HCT116 (cell line): ENCODE measurements at regions not wholly inside any gene's neighbourhood (a gene's known extent, or its start where the extent isn't known, plus 50 kb on each side); places are given as distances from the start of the nearest gene placed in this dataset.
A peak's percentile ranks its signal among the peaks of the same experiment; 100 is the strongest.

Source experiments
- ATAC-seq: fragments of 200-7000 bp; cut with Tn5 transposase; 2 replicates; pipeline ENCODE4 v1.9.1; 2020; ENCODE audit warnings: mild to moderate bottlenecking, moderate library complexity
- BruUV-seq: library from RNA; stranded (reverse); fragments of 400-500 nt; replicated peaks from 2 replicates; lab custom pipeline; 2021; lab: Mats Ljungman, UMichigan
- CTCF ChIA-PET: fragments of 300-600 bp; sonication (Branson Sonifier 250); formaldehyde crosslinking; loops from one replicate; lab custom pipeline; 2021; ENCODE audit warnings: antibody characterized with exemption; lab: Charles Lee
- POLR2A ChIA-PET: fragments of 300-600, 350-600 bp; sonication (Branson Sonifier 250); formaldehyde crosslinking; loops from one replicate; lab custom pipeline; 2021; ENCODE audit warnings: antibody characterized with exemption; lab: Charles Lee
- RAD21 ChIA-PET, 2 experiments: fragments of 300-600 bp; sonication (Branson Sonifier 250); formaldehyde crosslinking; loops; one replicate each; lab custom pipeline; 2023; ENCODE audit warnings: low total read pairs in 2 of 2; ENCODE audit not compliant: uncharacterized antibody in 2 of 2, unreplicated experiment in 2 of 2, low non-redundant PET in 1 of 2; lab: Charles Lee
- DNase-seq: peaks from one replicate; pipeline ENCODE4 v3.0.0-alpha.2; 2010; ENCODE audit warnings: low read depth, low spot score
- H2AFZ ChIP-seq: fragments of 200-600 bp; shearing (Covaris generic), sonication (generic); 2 replicates; pipeline ENCODE4 v1.6.1; 2017; ENCODE audit warnings: low read depth, mixed run types, mixed read lengths, antibody characterized with exemption, low read length; ENCODE audit not compliant: poor library complexity, severe bottlenecking
- H3K27ac ChIP-seq: 2 replicates; pipeline ENCODE4 v1.5.1; 2012; ENCODE audit warnings: low read depth, low read length
- H3K27me3 ChIP-seq: fragments of 200-600 bp; sonication (generic); 2 replicates; pipeline ENCODE4 v1.6.1; 2016; ENCODE audit warnings: mixed run types, low read length, mixed read lengths; ENCODE audit not compliant: insufficient read depth
- H3K36me3 ChIP-seq, 2 experiments: fragments of 200-500 bp in 1 of 2; fragments of 200-600 bp in 1 of 2; sonication (Bioruptor generic) in 1 of 2; sonication (generic) in 1 of 2; 2 replicates each; pipeline versions ENCODE4 v1.5.1 to v1.6.1; 2014 to 2016; ENCODE audit warnings: low read length in 2 of 2, inconsistent platforms in 1 of 2, mixed read lengths in 1 of 2, mixed run types in 1 of 2; ENCODE audit not compliant: insufficient read depth in 2 of 2, control insufficient read depth in 1 of 2
- H3K4me1 ChIP-seq, 2 experiments: fragments of 200-600 bp in 1 of 2; sonication (generic) in 1 of 2; 2 replicates each; pipeline versions ENCODE4 v1.5.1 to v1.6.1; 2012 to 2017; ENCODE audit warnings: low read length in 2 of 2, inconsistent platforms in 1 of 2, mild to moderate bottlenecking in 1 of 2, mixed read lengths in 1 of 2, mixed run types in 1 of 2, moderate library complexity in 1 of 2; ENCODE audit not compliant: insufficient read depth in 2 of 2, control insufficient read depth in 1 of 2
- H3K4me2 ChIP-seq: fragments of 200-600 bp; sonication (generic); 2 replicates; pipeline ENCODE4 v1.6.1; 2017; ENCODE audit warnings: mixed run types, low read length, mixed read lengths
- H3K4me3 ChIP-seq, 2 experiments: fragments of 200-600 bp in 1 of 2; sonication (generic) in 1 of 2; replicated peaks in 1 of 2; 2 replicates each; pipeline ENCODE4 v1.5.1; 2011 to 2016; ENCODE audit warnings: low read length in 2 of 2, control low read depth in 1 of 2, low read depth in 1 of 2, mild to moderate bottlenecking in 1 of 2, mixed read lengths in 1 of 2, mixed run types in 1 of 2
- H3K79me2 ChIP-seq: fragments of 200-600 bp; sonication (generic); 2 replicates; pipeline ENCODE4 v1.6.1; 2017; ENCODE audit warnings: mild to moderate bottlenecking, mixed run types, low read length, moderate library complexity, mixed read lengths; ENCODE audit not compliant: insufficient read depth
- H3K9ac ChIP-seq: fragments of 200-600 bp; sonication (generic); 2 replicates; pipeline ENCODE4 v1.6.1; 2016; ENCODE audit warnings: low read length, mixed read lengths
- H3K9me2 ChIP-seq: fragments of 200-600 bp; sonication (generic), shearing (Covaris generic); 2 replicates; pipeline ENCODE4 v1.6.1; 2017; ENCODE audit warnings: mixed run types, mild to moderate bottlenecking, moderate library complexity; ENCODE audit not compliant: insufficient read depth
- H3K9me3 ChIP-seq, 2 experiments: fragments of 200-500 bp in 1 of 2; fragments of 200-600 bp in 1 of 2; sonication (Bioruptor generic) in 1 of 2; sonication (generic) in 1 of 2; 2 replicates each; pipeline ENCODE4 v1.6.1; 2014 to 2017; ENCODE audit warnings: low read length in 2 of 2, mixed read lengths in 2 of 2, inconsistent platforms in 1 of 2, low read depth in 1 of 2, mild to moderate bottlenecking in 1 of 2, mixed run types in 1 of 2, moderate library complexity in 1 of 2; ENCODE audit not compliant: control insufficient read depth in 1 of 2, insufficient read depth in 1 of 2
- H4K20me1 ChIP-seq: fragments of 200-600 bp; sonication (generic), shearing (Covaris generic); 2 replicates; pipeline ENCODE4 v1.6.1; 2017; ENCODE audit warnings: mixed run types, mild to moderate bottlenecking, moderate library complexity; ENCODE audit not compliant: insufficient read depth
- EZH2 ChIP-seq: fragments of 200-600 bp; sonication (generic); IDR thresholded peaks from 2 replicates; pipeline ENCODE4 v1.6.1; 2017; ENCODE audit warnings: antibody characterized with exemption, mixed run types
- POLR2A ChIP-seq: IDR thresholded peaks from 2 replicates; pipeline ENCODE4 v1.7.0; 2011; ENCODE audit warnings: borderline replicate concordance; ENCODE audit not compliant: insufficient read depth, insufficient read length; ENCODE audit errors: extremely low read depth
- POLR2AphosphoS5 ChIP-seq: IDR thresholded peaks from 2 replicates; pipeline ENCODE4 v1.6.1; 2011; ENCODE audit warnings: mild to moderate bottlenecking, low read depth, low read length, moderate library complexity
- RAD21 ChIP-seq: IDR thresholded peaks from 2 replicates; pipeline ENCODE4 v1.6.1; 2012; ENCODE audit warnings: low read depth, mild to moderate bottlenecking
- SIN3A ChIP-seq: IDR thresholded peaks from 2 replicates; pipeline ENCODE4 v1.6.1; 2012; ENCODE audit warnings: low read depth
- SP1 ChIP-seq: IDR thresholded peaks from 2 replicates; pipeline ENCODE4 v1.6.1; 2012; ENCODE audit warnings: low read depth
- TCF7L2 ChIP-seq: IDR thresholded peaks from 2 replicates; pipeline ENCODE4 v1.7.0; 2011; ENCODE audit warnings: borderline replicate concordance, inconsistent platforms; ENCODE audit not compliant: insufficient read depth, insufficient read length; ENCODE audit errors: extremely low read depth
- YY1 ChIP-seq: IDR thresholded peaks from 2 replicates; pipeline ENCODE4 v1.6.1; 2011; ENCODE audit warnings: low read length, low read depth, moderate library complexity, mild to moderate bottlenecking; ENCODE audit not compliant: insufficient replicate concordance; ENCODE audit errors: extremely low read depth
- ZFX ChIP-seq: fragments of 450-650 bp; IDR thresholded peaks from 2 replicates; pipeline ENCODE4 v1.6.1; 2017
- intact Hi-C: fragments of 100-400 bp; cut with micrococcal nuclease; formaldehyde crosslinking; loops from 2 replicates; pipeline ENCODE4 v1.10.0; 2022
- TF ChIP-seq, protein P1 (sequence below), 3 experiments: fragments of 200-600 bp in 1 of 3; sonication (generic) in 1 of 3; IDR thresholded peaks in 2 of 3; conservative IDR thresholded peaks in 1 of 3; 2 replicates each; pipeline ENCODE4 v1.5.1; 2012 to 2017; ENCODE audit warnings: low read depth in 2 of 3, low read length in 2 of 3, antibody characterized with exemption in 1 of 3, borderline replicate concordance in 1 of 3, control low read depth in 1 of 3, mild to moderate bottlenecking in 1 of 3, mixed read lengths in 1 of 3, mixed run types in 1 of 3, moderate library complexity in 1 of 3; ENCODE audit not compliant: insufficient read depth in 1 of 3
- TF ChIP-seq, protein P2 (sequence below): IDR thresholded peaks from 2 replicates; pipeline ENCODE4 v1.6.1; 2012

DNA sequence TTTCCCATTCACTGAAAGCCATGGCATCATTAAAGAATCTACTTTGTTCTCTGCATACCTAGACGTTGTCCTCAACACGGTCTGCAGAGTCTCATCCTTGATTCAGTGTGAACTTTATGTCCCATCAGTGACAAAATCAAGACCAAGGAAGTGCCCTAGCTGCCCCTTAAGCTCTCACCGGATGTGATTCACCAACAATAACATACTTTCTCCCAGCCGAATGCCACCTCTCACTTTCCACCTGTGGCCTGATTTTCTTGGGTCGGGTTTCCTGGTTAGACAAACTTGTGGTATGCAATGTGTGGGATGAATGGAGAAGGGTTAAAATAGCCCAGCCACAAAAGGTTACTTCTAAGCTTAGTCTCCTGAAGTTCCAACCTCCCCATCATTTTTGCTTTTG, 145.3 kb upstream of the PAPPA start (continued):
- TF ChIP-seq SP1 (peak; percentile 89), RAD21 (peak; percentile 21; the same call in 1 of the 2 replicates), ZFX (no peak), YY1 (peak; percentile 20), TCF7L2 (no peak), POLR2AphosphoS5 (peak; percentile 58; the same call in 1 of the 2 replicates), EZH2 (no peak)
- TF ChIP-seq, protein P1, sequence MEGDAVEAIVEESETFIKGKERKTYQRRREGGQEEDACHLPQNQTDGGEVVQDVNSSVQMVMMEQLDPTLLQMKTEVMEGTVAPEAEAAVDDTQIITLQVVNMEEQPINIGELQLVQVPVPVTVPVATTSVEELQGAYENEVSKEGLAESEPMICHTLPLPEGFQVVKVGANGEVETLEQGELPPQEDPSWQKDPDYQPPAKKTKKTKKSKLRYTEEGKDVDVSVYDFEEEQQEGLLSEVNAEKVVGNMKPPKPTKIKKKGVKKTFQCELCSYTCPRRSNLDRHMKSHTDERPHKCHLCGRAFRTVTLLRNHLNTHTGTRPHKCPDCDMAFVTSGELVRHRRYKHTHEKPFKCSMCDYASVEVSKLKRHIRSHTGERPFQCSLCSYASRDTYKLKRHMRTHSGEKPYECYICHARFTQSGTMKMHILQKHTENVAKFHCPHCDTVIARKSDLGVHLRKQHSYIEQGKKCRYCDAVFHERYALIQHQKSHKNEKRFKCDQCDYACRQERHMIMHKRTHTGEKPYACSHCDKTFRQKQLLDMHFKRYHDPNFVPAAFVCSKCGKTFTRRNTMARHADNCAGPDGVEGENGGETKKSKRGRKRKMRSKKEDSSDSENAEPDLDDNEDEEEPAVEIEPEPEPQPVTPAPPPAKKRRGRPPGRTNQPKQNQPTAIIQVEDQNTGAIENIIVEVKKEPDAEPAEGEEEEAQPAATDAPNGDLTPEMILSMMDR (IDR thresholded peaks at IDR 0.05 in 2 of 3, conservative IDR thresholded peaks at IDR 0.05 in 1 of 3; ENCODE audit: borderline replicate concordance in 1 of 3, insufficient read depth in 1 of 3, low read depth in 2 of 3, low read length in 2 of 3), result no peak
- TF ChIP-seq, protein P2, sequence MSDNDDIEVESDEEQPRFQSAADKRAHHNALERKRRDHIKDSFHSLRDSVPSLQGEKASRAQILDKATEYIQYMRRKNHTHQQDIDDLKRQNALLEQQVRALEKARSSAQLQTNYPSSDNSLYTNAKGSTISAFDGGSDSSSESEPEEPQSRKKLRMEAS, result peak; percentile 58; the same call in 1 of the 2 replicates

DNA sequence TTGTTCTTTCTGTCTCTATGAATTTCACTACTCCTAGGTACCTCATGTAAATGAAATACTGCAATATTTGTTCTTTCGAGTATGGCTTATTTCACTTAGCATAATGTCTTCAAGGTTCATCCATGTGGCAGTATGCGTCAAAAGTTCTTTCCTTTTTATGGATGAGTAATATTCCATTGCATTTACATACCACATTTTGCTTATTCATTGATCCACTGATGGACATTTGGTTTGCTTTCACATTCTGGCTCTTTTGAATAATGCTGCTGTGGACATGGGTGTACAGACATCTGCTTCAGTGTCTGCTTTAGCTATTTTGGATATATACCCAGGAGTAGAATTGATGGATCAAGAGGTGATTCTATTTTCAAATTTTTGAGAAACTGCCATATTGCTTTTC, 144.2 kb upstream of the PAPPA start:
- H3K4me2 ChIP-seq, result no peak overlapping the region
- no peaks in the 10 kb centered on the region for H3K9me2 ChIP-seq
- intact Hi-C loops, result loop anchor here (10.0 kb wide), 1 partner anchor 545 kb away; no protein-coding TSS in a partner anchor
- ATAC-seq, result no peak
- DNase-seq, result no peak
- H3K4me3 ChIP-seq, result no peak overlapping the region
- no peak overlapping the region for H3K27ac ChIP-seq
- no peak overlapping the region for H2AFZ ChIP-seq
- H4K20me1 ChIP-seq, result no peaks in the 10 kb centered on the region
- TF ChIP-seq POLR2A (no peak), EZH2 (no peak), SIN3A (no peak), TCF7L2 (no peak)
- TF ChIP-seq, protein P2, result no peak
- no peaks in the 10 kb centered on the region for H3K27me3 ChIP-seq
- no peak overlapping the region for H3K9ac ChIP-seq
- no TSS peak for BruUV-seq
- H3K9me3 ChIP-seq, result no peaks in the 10 kb centered on the region
- H3K36me3 ChIP-seq, result no peaks in the 10 kb centered on the region
- peaks cover 10 to 23% of the 10 kb centered on the region in 2 experiments for H3K4me1 ChIP-seq
- ChIA-PET RAD21 (no interaction called here), POLR2A (no interaction called here), CTCF (no interaction called here)
- H3K79me2 ChIP-seq, result no peaks in the 10 kb centered on the region
